ENCODE measurements at regions not wholly inside any gene's neighbourhood (a gene's known extent, or its start where the extent isn't known, plus 50 kb on each side); places are given as distances from the start of the nearest gene placed in this dataset.

DNA sequence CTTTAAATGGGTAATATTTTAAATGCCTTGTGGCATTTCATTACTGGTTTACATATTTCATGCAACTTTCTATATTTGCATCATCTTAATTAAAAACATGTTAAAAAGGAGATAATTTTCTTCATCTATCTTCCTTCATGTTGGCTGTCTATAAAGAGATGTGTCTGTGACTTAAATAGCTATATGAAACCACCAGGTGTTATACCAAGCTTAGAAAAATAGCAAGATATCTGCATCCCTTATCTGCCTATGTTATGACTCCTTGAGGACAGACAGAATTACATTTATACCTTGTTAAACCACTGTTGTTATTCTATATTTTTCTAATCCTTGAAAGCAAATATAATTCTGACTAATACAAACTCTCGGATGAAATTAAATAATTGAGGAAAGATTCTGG lies 763.8 kb upstream of the GALNTL6 start (continued):
- TF ChIP-seq, protein P1, sequence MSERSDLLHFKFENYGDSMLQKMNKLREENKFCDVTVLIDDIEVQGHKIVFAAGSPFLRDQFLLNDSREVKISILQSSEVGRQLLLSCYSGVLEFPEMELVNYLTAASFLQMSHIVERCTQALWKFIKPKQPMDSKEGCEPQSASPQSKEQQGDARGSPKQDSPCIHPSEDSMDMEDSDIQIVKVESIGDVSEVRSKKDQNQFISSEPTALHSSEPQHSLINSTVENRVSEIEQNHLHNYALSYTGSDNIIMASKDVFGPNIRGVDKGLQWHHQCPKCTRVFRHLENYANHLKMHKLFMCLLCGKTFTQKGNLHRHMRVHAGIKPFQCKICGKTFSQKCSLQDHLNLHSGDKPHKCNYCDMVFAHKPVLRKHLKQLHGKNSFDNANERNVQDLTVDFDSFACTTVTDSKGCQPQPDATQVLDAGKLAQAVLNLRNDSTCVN (CRISPR knock-in tag; IDR thresholded peaks at IDR 0.05) = no peak
- TF ChIP-seq ZNF695 (CRISPR knock-in tag; IDR thresholded peaks at IDR 0.05) (no peak), ZBTB8A (IDR thresholded peaks at IDR 0.05; ENCODE audit: partially characterized antibody) (no peak)

DNA sequence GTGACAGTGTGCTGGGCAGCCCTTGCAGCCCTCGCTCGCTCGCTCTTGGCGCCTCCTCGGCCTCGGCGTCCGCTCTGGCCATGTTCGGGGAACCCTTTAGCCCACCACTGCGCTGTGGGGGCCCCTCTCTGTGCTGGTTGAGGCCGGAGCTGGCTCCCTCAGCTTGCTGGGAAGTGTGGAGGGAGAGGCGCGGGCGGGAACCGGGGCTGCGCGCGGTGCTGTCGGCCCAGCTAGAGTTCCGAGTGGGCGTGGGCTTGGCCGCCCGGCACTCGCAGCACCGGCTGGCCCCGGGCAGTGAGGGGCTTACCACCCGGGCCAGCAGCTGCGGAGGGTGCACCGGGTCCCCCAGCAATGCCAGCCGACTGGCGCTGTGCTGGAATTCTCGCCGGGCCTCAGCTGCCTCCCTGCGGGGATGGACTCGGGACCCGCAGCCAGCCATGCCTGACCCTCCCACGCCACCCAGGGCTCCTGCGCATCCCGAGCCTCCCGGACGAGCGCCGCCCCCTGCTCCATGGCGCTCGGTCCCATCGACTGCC lies 770.1 kb upstream of the GALNTL6 start:
- no TSS peak for BruUV-seq (replicated peaks)
- in situ Hi-C loops (cut with MboI) (no loop called here), intact Hi-C loops (cut with micrococcal nuclease) (no loop called here)
- CTCF ChIA-PET (ENCODE audit: low intra/inter-chr PET ratio) = no interaction called here
- no peaks in the 10 kb centered on the region for H3K27me3 ChIP-seq (ENCODE audit: control insufficient read depth in 2 of 2, insufficient read depth in 2 of 2, low read length in 2 of 2)
- no peak for FAIRE-seq
- no peaks in the 10 kb centered on the region for H4K20me1 ChIP-seq (replicated peaks; ENCODE audit: control insufficient read depth, insufficient read depth, low read length)
- no peaks in the 10 kb centered on the region for H3K9me1 ChIP-seq (ENCODE audit: control insufficient read depth, insufficient read depth, low read length)
- H3K4me2 ChIP-seq (ENCODE audit: insufficient read depth, low read length) = no peak overlapping the region
- POLR2A ChIA-PET = interaction anchor here (0.5 kb wide), 1 partner anchor 10 kb away, joined by 3 read pairs; no protein-coding TSS in a partner anchor
- H3K36me3 ChIP-seq (ENCODE audit: control insufficient read depth, insufficient read depth, low read length) = no peaks in the 10 kb centered on the region
- no peak overlapping the region for H3K9ac ChIP-seq (ENCODE audit: insufficient read depth in 1 of 2, low read depth in 2 of 2, low read length in 2 of 2)
- TF ChIP-seq ZNF696 (CRISPR knock-in tag; conservative IDR thresholded peaks at IDR 0.05) (no peak), PHB (CRISPR knock-in tag; IDR thresholded peaks at IDR 0.05) (no peak), TAL1 (IDR thresholded peaks at IDR 0.05) (no peak), ZFP36 (IDR thresholded peaks at IDR 0.05; ENCODE audit: low read depth, low read length, partially characterized antibody) (no peak), RFX7 (CRISPR knock-in tag; IDR thresholded peaks at IDR 0.05) (no peak), PTRF (tag; IDR thresholded peaks at IDR 0.05) (no peak)
- TF ChIP-seq, protein P2, sequence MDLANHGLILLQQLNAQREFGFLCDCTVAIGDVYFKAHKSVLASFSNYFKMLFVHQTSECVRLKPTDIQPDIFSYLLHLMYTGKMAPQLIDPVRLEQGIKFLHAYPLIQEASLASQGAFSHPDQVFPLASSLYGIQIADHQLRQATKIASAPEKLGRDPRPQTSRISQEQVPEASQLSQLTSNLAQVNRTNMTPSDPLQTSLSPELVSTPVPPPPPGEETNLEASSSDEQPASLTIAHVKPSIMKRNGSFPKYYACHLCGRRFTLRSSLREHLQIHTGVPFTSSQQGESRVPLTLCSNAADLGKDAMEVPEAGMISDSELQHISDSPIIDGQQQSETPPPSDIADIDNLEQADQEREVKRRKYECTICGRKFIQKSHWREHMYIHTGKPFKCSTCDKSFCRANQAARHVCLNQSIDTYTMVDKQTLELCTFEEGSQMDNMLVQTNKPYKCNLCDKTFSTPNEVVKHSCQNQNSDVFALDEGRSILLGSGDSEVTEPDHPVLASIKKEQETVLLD (IDR thresholded peaks at IDR 0.05) = no peak
- TF ChIP-seq, protein P1 (CRISPR knock-in tag; IDR thresholded peaks at IDR 0.05) = no peak
- TF ChIP-seq, protein P3, sequence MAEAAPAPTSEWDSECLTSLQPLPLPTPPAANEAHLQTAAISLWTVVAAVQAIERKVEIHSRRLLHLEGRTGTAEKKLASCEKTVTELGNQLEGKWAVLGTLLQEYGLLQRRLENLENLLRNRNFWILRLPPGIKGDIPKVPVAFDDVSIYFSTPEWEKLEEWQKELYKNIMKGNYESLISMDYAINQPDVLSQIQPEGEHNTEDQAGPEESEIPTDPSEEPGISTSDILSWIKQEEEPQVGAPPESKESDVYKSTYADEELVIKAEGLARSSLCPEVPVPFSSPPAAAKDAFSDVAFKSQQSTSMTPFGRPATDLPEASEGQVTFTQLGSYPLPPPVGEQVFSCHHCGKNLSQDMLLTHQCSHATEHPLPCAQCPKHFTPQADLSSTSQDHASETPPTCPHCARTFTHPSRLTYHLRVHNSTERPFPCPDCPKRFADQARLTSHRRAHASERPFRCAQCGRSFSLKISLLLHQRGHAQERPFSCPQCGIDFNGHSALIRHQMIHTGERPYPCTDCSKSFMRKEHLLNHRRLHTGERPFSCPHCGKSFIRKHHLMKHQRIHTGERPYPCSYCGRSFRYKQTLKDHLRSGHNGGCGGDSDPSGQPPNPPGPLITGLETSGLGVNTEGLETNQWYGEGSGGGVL (CRISPR knock-in tag; IDR thresholded peaks at IDR 0.05) = no peak
- no peak overlapping the region for H2AFZ ChIP-seq (ENCODE audit: low read depth, low read length)
- H3K79me2 ChIP-seq (ENCODE audit: control insufficient read depth, insufficient read depth, low read length) = no peaks in the 10 kb centered on the region
- 0% methylated on average over 10 of the region's 46 CpGs for WGBS (ENCODE audit: insufficient coverage, low coverage, missing lambda C conversion rate)
- no peak for ATAC-seq
- DNase-seq (ENCODE audit: extremely low read depth in 1 of 4, low spot score in 3 of 4) = no peak
- no peaks in the 10 kb centered on the region for H3K4me1 ChIP-seq (replicated peaks in 1 of 2; ENCODE audit: control insufficient read depth in 2 of 2, insufficient read depth in 2 of 2, low read length in 2 of 2)
- H3K27ac ChIP-seq (ENCODE audit: extremely low read depth, low read depth, low read length) = no peak overlapping the region
- H3K9me3 ChIP-seq (replicated peaks; ENCODE audit: control insufficient read depth, insufficient read depth, low read depth, low read length) = no peaks in the 10 kb centered on the region
- H3K4me3 ChIP-seq = no peak overlapping the region

Measured in K562 (cell line).